Nephron progenitor cell (in vitro differentiated cells): ENCODE measurements at regions not wholly inside any gene's neighbourhood (a gene's known extent, or its start where the extent isn't known, plus 50 kb on each side); places are given as distances from the start of the nearest gene placed in this dataset.
A peak's percentile ranks its signal among the peaks of the same experiment; 100 is the strongest.

Experiments used
- DNase-seq: peaks from one replicate; pipeline ENCODE4 v3.0.0; 2021
- H3K27ac Mint-ChIP-seq: 2 replicates; pipeline ENCODE4 v1.8.0; 2021; ENCODE audit warnings: mild to moderate bottlenecking, moderate library complexity, mixed read lengths
- H3K27me3 Mint-ChIP-seq: 2 replicates; pipeline ENCODE4 v1.8.0; 2021; ENCODE audit warnings: mild to moderate bottlenecking, low read depth, mixed read lengths; ENCODE audit not compliant: poor library complexity
- H3K36me3 Mint-ChIP-seq: 2 replicates; pipeline ENCODE4 v1.8.0; 2021; ENCODE audit warnings: low read depth, mixed read lengths
- H3K4me1 Mint-ChIP-seq: 2 replicates; pipeline ENCODE4 v1.8.0; 2021; ENCODE audit warnings: mixed read lengths
- H3K4me3 Mint-ChIP-seq: 2 replicates; pipeline ENCODE4 v1.8.0; 2021; ENCODE audit warnings: mild to moderate bottlenecking, moderate library complexity, mixed read lengths
- H3K9me3 Mint-ChIP-seq: 2 replicates; pipeline ENCODE4 v1.8.0; 2021; ENCODE audit warnings: mild to moderate bottlenecking, moderate library complexity, mixed read lengths
- CTCF ChIP-seq: fragments of 200-600 bp; sonication (generic); IDR thresholded peaks from 2 replicates; pipeline ENCODE4 v1.5.0; 2021; ENCODE audit warnings: antibody characterized with exemption

- no peak for TF ChIP-seq CTCF
- no peak for DNase-seq
- peak overlapping the region; percentile 55 for H3K27ac Mint-ChIP-seq
- peaks cover 10% of the 10 kb centered on the region for H3K4me1 Mint-ChIP-seq
- peaks cover 12% of the 10 kb centered on the region for H3K36me3 Mint-ChIP-seq
- no peaks in the 10 kb centered on the region for H3K27me3 Mint-ChIP-seq
- no peak overlapping the region for H3K4me3 Mint-ChIP-seq
- peaks cover 25% of the 10 kb centered on the region for H3K9me3 Mint-ChIP-seq
Measured at GRCh38 chr7:92917230-92917629, 80.9 kb upstream of the CDK6 start.

- no peak for DNase-seq
- H3K4me3 Mint-ChIP-seq, result no peak overlapping the region
- peaks cover 10% of the 10 kb centered on the region for H3K4me1 Mint-ChIP-seq
- peaks cover 8% of the 10 kb centered on the region for H3K36me3 Mint-ChIP-seq
- peaks cover 20% of the 10 kb centered on the region for H3K9me3 Mint-ChIP-seq
- peak overlapping the region; percentile 55 for H3K27ac Mint-ChIP-seq
- no peak for TF ChIP-seq CTCF
- H3K27me3 Mint-ChIP-seq, result no peaks in the 10 kb centered on the region
Measured at GRCh38 chr7:92916770-92917224, 80.4 kb upstream of the CDK6 start.

GRCh38 chr7:92915348-92915747, 79.0 kb upstream of the CDK6 start:
- Mint-ChIP-seq H3K36me3 (peaks cover 4% of the 10 kb centered on the region), H3K27me3 (no peaks in the 10 kb centered on the region), H3K4me3 (no peak overlapping the region), H3K4me1 (peaks cover 10% of the 10 kb centered on the region), H3K27ac (no peak overlapping the region), H3K9me3 (peaks cover 6% of the 10 kb centered on the region)
- no peak for DNase-seq
- no peak for TF ChIP-seq CTCF

- TF ChIP-seq CTCF, result no peak
- Mint-ChIP-seq H3K27ac (no peak overlapping the region), H3K4me1 (peaks cover 10% of the 10 kb centered on the region), H3K27me3 (no peaks in the 10 kb centered on the region), H3K36me3 (no peaks in the 10 kb centered on the region), H3K9me3 (no peaks in the 10 kb centered on the region), H3K4me3 (no peak overlapping the region)
- no peak for DNase-seq
Measured at GRCh38 chr7:92914645-92915044, 78.3 kb upstream of the CDK6 start.

- peaks cover 10% of the 10 kb centered on the region for H3K4me1 Mint-ChIP-seq
- H3K4me3 Mint-ChIP-seq, result no peak overlapping the region
- no peak for TF ChIP-seq CTCF
- H3K36me3 Mint-ChIP-seq, result no peaks in the 10 kb centered on the region
- no peak overlapping the region for H3K27ac Mint-ChIP-seq
- no peaks in the 10 kb centered on the region for H3K9me3 Mint-ChIP-seq
- H3K27me3 Mint-ChIP-seq, result no peaks in the 10 kb centered on the region
- no peak for DNase-seq
Measured at GRCh38 chr7:92913849-92914248, 77.5 kb upstream of the CDK6 start.

- DNase-seq, result no peak
- TF ChIP-seq CTCF, result no peak
- Mint-ChIP-seq H3K27ac (no peak overlapping the region), H3K36me3 (no peaks in the 10 kb centered on the region), H3K4me1 (no peaks in the 10 kb centered on the region), H3K4me3 (no peak overlapping the region), H3K9me3 (no peaks in the 10 kb centered on the region), H3K27me3 (no peaks in the 10 kb centered on the region)
Measured at GRCh38 chr7:92910976-92911375, 74.6 kb upstream of the CDK6 start.
